WERI-Rb-1 (cell line): ENCODE measurements at regions not wholly inside any gene's neighbourhood (a gene's known extent, or its start where the extent isn't known, plus 50 kb on each side); places are given as distances from the start of the nearest gene placed in this dataset.

ENCODE experiments used
- DNase-seq: peaks from one replicate; pipeline ENCODE4 v3.0.0-alpha.2; 2020
- H3K27ac ChIP-seq: fragments of 250-450 bp; sonication (Bioruptor Pico); 2 replicates; pipeline ENCODE4 v1.5.1; 2020; ENCODE audit warnings: mild to moderate bottlenecking, moderate library complexity
- H3K27me3 ChIP-seq: fragments of 250-450 bp; sonication (Bioruptor Pico); 2 replicates; pipeline ENCODE4 v1.5.1; 2021; ENCODE audit warnings: mild to moderate bottlenecking, low read depth, moderate library complexity; ENCODE audit not compliant: insufficient read depth, severe bottlenecking
- H3K36me3 ChIP-seq: fragments of 250-450 bp; sonication (Bioruptor Pico); 2 replicates; pipeline ENCODE4 v1.5.1; 2020; ENCODE audit warnings: mild to moderate bottlenecking, moderate library complexity
- H3K4me3 ChIP-seq: 2 replicates; pipeline ENCODE4 v1.5.1; 2011; ENCODE audit warnings: low read depth, mild to moderate bottlenecking, control low read depth, low read length
- H3K9me3 ChIP-seq: fragments of 250-450 bp; sonication (Bioruptor Pico); 2 replicates; pipeline ENCODE4 v1.5.1; 2021; ENCODE audit warnings: mild to moderate bottlenecking, moderate library complexity; ENCODE audit not compliant: severe bottlenecking
- TF ChIP-seq, protein P1 (sequence below): IDR thresholded peaks from 2 replicates; pipeline ENCODE4 v1.5.1; 2011; ENCODE audit warnings: low read depth, mild to moderate bottlenecking, control low read depth, inconsistent platforms, low read length

GRCh38 chr4:71185037-71185436 is 153.8 kb upstream of the SLC4A4 start:
- TF ChIP-seq, protein P1, sequence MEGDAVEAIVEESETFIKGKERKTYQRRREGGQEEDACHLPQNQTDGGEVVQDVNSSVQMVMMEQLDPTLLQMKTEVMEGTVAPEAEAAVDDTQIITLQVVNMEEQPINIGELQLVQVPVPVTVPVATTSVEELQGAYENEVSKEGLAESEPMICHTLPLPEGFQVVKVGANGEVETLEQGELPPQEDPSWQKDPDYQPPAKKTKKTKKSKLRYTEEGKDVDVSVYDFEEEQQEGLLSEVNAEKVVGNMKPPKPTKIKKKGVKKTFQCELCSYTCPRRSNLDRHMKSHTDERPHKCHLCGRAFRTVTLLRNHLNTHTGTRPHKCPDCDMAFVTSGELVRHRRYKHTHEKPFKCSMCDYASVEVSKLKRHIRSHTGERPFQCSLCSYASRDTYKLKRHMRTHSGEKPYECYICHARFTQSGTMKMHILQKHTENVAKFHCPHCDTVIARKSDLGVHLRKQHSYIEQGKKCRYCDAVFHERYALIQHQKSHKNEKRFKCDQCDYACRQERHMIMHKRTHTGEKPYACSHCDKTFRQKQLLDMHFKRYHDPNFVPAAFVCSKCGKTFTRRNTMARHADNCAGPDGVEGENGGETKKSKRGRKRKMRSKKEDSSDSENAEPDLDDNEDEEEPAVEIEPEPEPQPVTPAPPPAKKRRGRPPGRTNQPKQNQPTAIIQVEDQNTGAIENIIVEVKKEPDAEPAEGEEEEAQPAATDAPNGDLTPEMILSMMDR = no peak
- Histone ChIP-seq H3K27ac (no peak overlapping the region), H3K4me3 (no peak overlapping the region), H3K36me3 (no peaks in the 10 kb centered on the region), H3K9me3 (no peaks in the 10 kb centered on the region), H3K27me3 (peaks cover 29% of the 10 kb centered on the region)
- no peak for DNase-seq

- TF ChIP-seq, protein P1 = no peak
- Histone ChIP-seq H3K27ac (no peak overlapping the region), H3K36me3 (no peaks in the 10 kb centered on the region), H3K27me3 (peaks cover 32% of the 10 kb centered on the region), H3K9me3 (no peaks in the 10 kb centered on the region), H3K4me3 (peak overlapping the region; percentile 62)
- DNase-seq = no peak
Observed at GRCh38 chr4:71186257-71186565, 152.6 kb upstream of the SLC4A4 start.

DNA sequence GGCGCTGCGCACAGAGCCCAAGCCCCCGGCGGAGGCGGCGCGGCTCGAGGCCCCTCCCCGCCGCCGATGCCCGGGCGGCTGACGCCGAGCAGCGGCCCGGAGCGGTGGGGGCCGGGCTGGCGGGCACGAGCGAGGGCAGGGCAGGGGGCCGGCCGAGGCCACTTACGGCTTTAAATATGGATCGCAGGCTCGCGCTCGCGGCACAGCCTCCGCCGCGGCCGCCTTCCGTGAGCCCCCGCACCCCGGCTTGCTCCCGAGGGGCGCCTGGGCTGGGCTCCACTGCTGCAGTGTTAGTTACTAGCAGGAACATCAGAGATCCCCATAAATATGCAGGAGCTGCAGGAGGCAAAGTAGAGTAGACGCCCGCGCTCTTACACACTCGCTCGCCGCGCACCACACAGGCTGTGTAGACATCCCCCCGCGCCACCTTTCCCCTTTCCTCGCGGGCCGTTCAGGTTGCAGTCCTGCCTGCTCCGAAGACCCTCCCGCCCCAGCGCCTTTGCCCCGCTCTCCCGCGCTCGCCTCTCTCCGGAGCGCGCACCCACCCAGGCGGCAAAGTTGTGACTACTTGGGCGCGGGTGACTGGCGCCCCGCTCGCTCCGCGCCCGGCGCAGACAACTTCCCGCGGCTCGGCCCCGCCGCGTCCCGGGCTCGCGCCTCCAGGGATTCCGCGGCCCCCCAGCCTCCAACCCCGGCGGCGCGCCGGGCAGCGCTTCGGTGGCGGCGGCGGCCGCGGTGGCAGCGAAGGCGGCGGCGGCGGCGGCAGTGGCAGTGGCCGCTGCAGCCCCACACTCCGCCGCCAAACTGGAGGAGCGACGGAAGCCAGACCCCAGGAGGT is 152.0 kb upstream of the SLC4A4 start:
- H3K36me3 ChIP-seq = no peaks in the 10 kb centered on the region
- TF ChIP-seq, protein P1 = no peak
- H3K4me3 ChIP-seq = peak overlapping the region; percentile 62
- no peaks in the 10 kb centered on the region for H3K9me3 ChIP-seq
- no peak overlapping the region for H3K27ac ChIP-seq
- peaks cover 32% of the 10 kb centered on the region for H3K27me3 ChIP-seq
- peak; percentile 47 for DNase-seq

DNA sequence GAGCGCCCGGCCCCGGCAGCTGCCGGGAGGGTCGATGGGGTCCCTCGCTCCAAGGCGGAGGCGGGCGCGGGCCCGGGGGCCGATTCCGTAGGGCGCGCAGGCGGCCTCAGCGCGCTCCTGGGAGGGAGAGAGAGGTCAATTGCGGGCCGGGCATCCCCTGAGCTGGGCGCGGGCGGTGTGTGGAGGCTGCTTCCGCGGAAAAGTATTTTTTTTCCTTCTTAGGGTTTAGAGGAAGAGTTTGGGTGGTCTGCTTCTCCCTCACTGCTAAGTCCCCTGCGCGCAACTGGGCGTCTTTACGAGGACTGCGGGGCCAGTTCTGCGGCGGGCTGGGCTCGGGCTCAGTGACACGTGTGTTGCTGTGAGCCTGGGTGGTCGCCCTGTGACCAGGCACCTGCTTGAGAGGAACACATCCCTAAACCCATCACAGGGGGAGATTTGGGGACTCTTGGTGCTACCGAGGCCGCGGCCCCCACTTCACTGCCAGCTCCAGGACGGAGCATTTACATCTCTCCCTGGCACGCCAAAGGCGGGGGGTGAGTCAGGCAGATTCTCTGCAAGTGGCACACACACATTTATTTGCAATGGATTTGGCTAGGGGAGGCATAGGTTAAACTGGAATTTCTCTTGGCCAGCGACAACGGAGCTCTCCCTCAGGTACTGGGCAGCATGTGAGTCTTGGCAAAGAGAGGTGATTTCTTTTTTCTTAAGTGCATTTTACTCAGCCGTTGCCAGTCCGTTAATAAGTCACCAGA is 151.2 kb upstream of the SLC4A4 start:
- Histone ChIP-seq H3K27ac (no peak overlapping the region), H3K36me3 (no peaks in the 10 kb centered on the region), H3K27me3 (peaks cover 32% of the 10 kb centered on the region), H3K4me3 (peak overlapping the region; percentile 62), H3K9me3 (no peaks in the 10 kb centered on the region)
- TF ChIP-seq, protein P1 = no peak
- DNase-seq = no peak

DNA sequence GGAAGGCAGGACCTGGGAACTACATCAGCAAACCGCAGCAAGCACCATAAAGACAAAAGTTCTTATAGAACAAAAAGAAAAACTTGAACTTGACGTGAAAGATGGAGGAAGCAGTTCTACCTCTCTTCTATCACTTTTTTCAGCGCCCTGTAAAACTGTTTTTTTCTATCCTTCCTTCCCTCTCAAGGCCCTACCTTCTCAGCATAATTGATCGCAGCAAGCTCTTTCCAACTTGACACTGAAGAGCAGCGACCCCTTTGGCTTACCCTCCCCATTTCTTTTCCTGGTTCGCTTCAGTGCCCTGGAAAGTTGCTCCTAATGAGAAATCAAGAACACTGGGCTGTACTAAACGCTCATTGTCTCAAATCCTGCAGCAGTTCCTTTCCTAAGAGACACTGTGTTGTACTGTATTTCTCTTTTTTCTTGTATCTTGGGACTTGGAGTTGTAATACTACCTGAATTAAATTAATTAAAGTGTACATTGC is 150.6 kb upstream of the SLC4A4 start:
- TF ChIP-seq, protein P1 = no peak
- H3K4me3 ChIP-seq = no peak overlapping the region
- H3K9me3 ChIP-seq = no peaks in the 10 kb centered on the region
- DNase-seq = no peak
- H3K36me3 ChIP-seq = no peaks in the 10 kb centered on the region
- no peak overlapping the region for H3K27ac ChIP-seq
- H3K27me3 ChIP-seq = peaks cover 32% of the 10 kb centered on the region
